H1 (cell line): ENCODE measurements at regions not wholly inside any gene's neighbourhood (a gene's known extent, or its start where the extent isn't known, plus 50 kb on each side); places are given as distances from the start of the nearest gene placed in this dataset.

Experiments used
- CTCF ChIA-PET: fragments of 300-600 bp; sonication (Branson Sonifier 250); formaldehyde crosslinking; loops from one replicate; lab custom pipeline; 2021; ENCODE audit not compliant: partially characterized antibody; lab: Charles Lee
- POLR2A ChIA-PET: fragments of 300-600 bp; sonication (Branson Sonifier 250); formaldehyde crosslinking; loops from one replicate; lab custom pipeline; 2021; ENCODE audit warnings: inconsistent platforms; ENCODE audit not compliant: partially characterized antibody; lab: Charles Lee
- DNase-seq, 2 experiments: peaks; one replicate each; pipeline versions ENCODE4 v3.0.0 to v3.0.0-alpha.2; 2010 to 2022; ENCODE audit warnings: low spot score in 2 of 2, low read depth in 1 of 2, mixed read lengths in 1 of 2
- FAIRE-seq: peaks from 2 replicates; lab custom pipeline; 2011; peaks lifted over from hg19 to GRCh38; lab: Jason Lieb, UNC
- H2AFZ ChIP-seq: 2 replicates; pipeline ENCODE4 v1.8.1; 2012; ENCODE audit warnings: low read length, inconsistent platforms
- H2AK5ac ChIP-seq: 2 replicates; pipeline ENCODE4 v1.6.1; 2013; ENCODE audit warnings: low read depth, low read length
- H2BK120ac ChIP-seq: replicated peaks from 2 replicates; pipeline ENCODE3; 2013; ENCODE audit warnings: low read depth, low read length, inconsistent platforms
- H2BK12ac ChIP-seq: 2 replicates; pipeline ENCODE4 v1.6.1; 2013; ENCODE audit warnings: low read depth, low read length
- H2BK15ac ChIP-seq: 2 replicates; pipeline ENCODE4 v1.6.1; 2013; ENCODE audit warnings: low read length
- H2BK20ac ChIP-seq: 2 replicates; pipeline ENCODE4 v1.6.1; 2013; ENCODE audit warnings: low read length
- H2BK5ac ChIP-seq: 2 replicates; pipeline ENCODE4 v1.6.1; 2013; ENCODE audit warnings: low read depth, low read length
- H3K14ac ChIP-seq: 2 replicates; pipeline ENCODE4 v1.6.1; 2013; ENCODE audit warnings: inconsistent platforms; ENCODE audit not compliant: insufficient read length
- H3K18ac ChIP-seq: 2 replicates; pipeline ENCODE4 v1.6.1; 2013; ENCODE audit warnings: low read length; ENCODE audit errors: extremely low read depth
- H3K23ac ChIP-seq: 2 replicates; pipeline ENCODE4 v1.6.1; 2013; ENCODE audit warnings: inconsistent platforms; ENCODE audit not compliant: insufficient read length
- H3K23me2 ChIP-seq: 2 replicates; pipeline ENCODE4 v1.6.1; 2013; ENCODE audit warnings: low read depth, low read length
- H3K27ac ChIP-seq: 2 replicates; pipeline ENCODE4 v1.6.1; 2011; ENCODE audit warnings: low read depth, low read length, inconsistent platforms
- H3K27me3 ChIP-seq, 4 experiments: replicated peaks in 1 of 4; 1 replicate in 1 of 4; 2 replicates in 3 of 4; pipeline versions ENCODE4 v1.6.1 to v1.8.1; 2011 to 2013; ENCODE audit warnings: low read length in 3 of 4, mild to moderate bottlenecking in 3 of 4, inconsistent platforms in 2 of 4, mixed read lengths in 2 of 4, moderate library complexity in 1 of 4; ENCODE audit not compliant: control insufficient read depth in 3 of 4, insufficient read depth in 3 of 4; ENCODE audit errors: extremely low read depth in 1 of 4
- H3K36me3 ChIP-seq, 4 experiments: 2 replicates each; pipeline versions ENCODE4 v1.6.1 to v1.8.1; 2011 to 2013; ENCODE audit warnings: mild to moderate bottlenecking in 4 of 4, low read length in 3 of 4, moderate library complexity in 2 of 4, control low read depth in 1 of 4, inconsistent platforms in 1 of 4; ENCODE audit not compliant: insufficient read depth in 4 of 4, control insufficient read depth in 2 of 4
- H3K4ac ChIP-seq: replicated peaks from 2 replicates; pipeline ENCODE3; 2013; ENCODE audit warnings: low read length, low read depth, mixed read lengths, inconsistent platforms; ENCODE audit not compliant: insufficient read length
- H3K4me1 ChIP-seq, 4 experiments: replicated peaks in 1 of 4; 1 replicate in 1 of 4; 2 replicates in 3 of 4; pipeline versions ENCODE4 v1.6.1 to v1.8.1; 2011 to 2013; ENCODE audit warnings: low read length in 3 of 4, inconsistent platforms in 2 of 4, mixed read lengths in 1 of 4; ENCODE audit not compliant: insufficient read depth in 4 of 4, control insufficient read depth in 3 of 4
- H3K4me2 ChIP-seq, 2 experiments: 2 replicates each; pipeline versions ENCODE4 v1.6.1 to v1.8.1; 2011 to 2013; ENCODE audit warnings: low read depth in 2 of 2, low read length in 2 of 2, control low read depth in 1 of 2, inconsistent platforms in 1 of 2, mild to moderate bottlenecking in 1 of 2; ENCODE audit not compliant: insufficient read depth in 1 of 2
- H3K4me3 ChIP-seq, 4 experiments: fragments of 200-600, 300-600 bp in 1 of 4; sonication (generic), shearing (Covaris generic), sonication (Bioruptor Twin) in 1 of 4; 2 replicates each; pipeline versions ENCODE4 v1.5.1 to v1.8.1; 2011 to 2016; ENCODE audit warnings: low read length in 4 of 4, low read depth in 3 of 4, control low read depth in 2 of 4, inconsistent platforms in 2 of 4, mild to moderate bottlenecking in 2 of 4, mixed read lengths in 1 of 4, moderate library complexity in 1 of 4; ENCODE audit not compliant: insufficient read depth in 2 of 4; ENCODE audit errors: extremely low read depth in 1 of 4
- H3K56ac ChIP-seq: replicated peaks from 2 replicates; pipeline ENCODE3; 2013; ENCODE audit warnings: low read depth, mild to moderate bottlenecking, mixed read lengths, low read length, inconsistent platforms; ENCODE audit not compliant: insufficient read length
- H3K79me1 ChIP-seq: 2 replicates; pipeline ENCODE4 v1.6.1; 2013; ENCODE audit warnings: low read depth, low read length, control low read depth
- H3K79me2 ChIP-seq, 2 experiments: 2 replicates each; pipeline versions ENCODE4 v1.6.1 to v1.8.1; 2012 to 2013; ENCODE audit warnings: low read length in 2 of 2, mild to moderate bottlenecking in 2 of 2, inconsistent platforms in 1 of 2; ENCODE audit not compliant: insufficient read depth in 2 of 2, control insufficient read depth in 1 of 2
- H3K9ac ChIP-seq, 4 experiments: replicated peaks in 1 of 4; 1 replicate in 1 of 4; 2 replicates in 3 of 4; pipeline versions ENCODE4 v1.6.1 to v1.8.1; 2011 to 2013; ENCODE audit warnings: low read depth in 3 of 4, low read length in 3 of 4, control low read depth in 2 of 4, mild to moderate bottlenecking in 2 of 4, moderate library complexity in 2 of 4, inconsistent platforms in 1 of 4; ENCODE audit errors: extremely low read depth in 1 of 4
- H3K9me3 ChIP-seq, 2 experiments: 2 replicates each; pipeline versions ENCODE4 v1.6.1 to v1.8.1; 2012 to 2013; ENCODE audit warnings: mild to moderate bottlenecking in 2 of 2, moderate library complexity in 2 of 2, control low read depth in 1 of 2, inconsistent platforms in 1 of 2, low read depth in 1 of 2, low read length in 1 of 2, mixed read lengths in 1 of 2; ENCODE audit not compliant: insufficient read depth in 2 of 2
- H4K20me1 ChIP-seq, 2 experiments: replicated peaks in 1 of 2; 2 replicates each; pipeline versions ENCODE3 to v1.8.1; 2011 to 2013; ENCODE audit warnings: inconsistent platforms in 2 of 2, low read length in 2 of 2, mild to moderate bottlenecking in 1 of 2; ENCODE audit not compliant: insufficient read depth in 2 of 2, control insufficient read depth in 1 of 2
- H4K5ac ChIP-seq: 2 replicates; pipeline ENCODE4 v1.6.1; 2013; ENCODE audit warnings: low read length, low read depth, mixed read lengths, inconsistent platforms; ENCODE audit not compliant: insufficient read length
- H4K8ac ChIP-seq: 2 replicates; pipeline ENCODE4 v1.8.0; 2013; ENCODE audit warnings: mild to moderate bottlenecking, moderate library complexity, low read length, inconsistent platforms; ENCODE audit not compliant: insufficient read depth; ENCODE audit errors: extremely low read depth
- H4K91ac ChIP-seq: replicated peaks from 2 replicates; pipeline ENCODE3; 2013; ENCODE audit warnings: low read length, mixed read lengths, inconsistent platforms; ENCODE audit not compliant: insufficient read length
- CTCF ChIP-seq, 3 experiments: IDR thresholded peaks; 1 replicate in 2 of 3; 2 replicates in 1 of 3; pipeline versions ENCODE4 v1.5.1 to v1.6.1; 2011; ENCODE audit warnings: low read length in 3 of 3, mild to moderate bottlenecking in 3 of 3, inconsistent platforms in 2 of 3, low read depth in 1 of 3, moderate library complexity in 1 of 3; ENCODE audit not compliant: insufficient read depth in 1 of 3; ENCODE audit errors: control extremely low read depth in 1 of 3
- EZH2 ChIP-seq: fragments of 200-600 bp; sonication (generic); IDR thresholded peaks from 2 replicates; pipeline ENCODE4 v1.7.1; 2012; ENCODE audit warnings: low read depth, mild to moderate bottlenecking, moderate library complexity, low read length, inconsistent platforms; ENCODE audit not compliant: severe bottlenecking
- KDM1A ChIP-seq: fragments of 200-600, 300-600 bp; sonication (generic); IDR thresholded peaks from 2 replicates; pipeline ENCODE4 v1.7.1; 2016; ENCODE audit warnings: mild to moderate bottlenecking, low read length, borderline replicate concordance
- RAD21 ChIP-seq, 2 experiments: IDR thresholded peaks in 1 of 2; conservative IDR thresholded peaks in 1 of 2; 2 replicates each; pipeline ENCODE4 v1.6.1; 2011; ENCODE audit warnings: low read depth in 2 of 2, low read length in 2 of 2, improper control_type of control experiment in 1 of 2, inconsistent platforms in 1 of 2, mild to moderate bottlenecking in 1 of 2, moderate library complexity in 1 of 2
- SIRT6 ChIP-seq: IDR thresholded peaks from one replicate; pipeline ENCODE4 v1.7.1; 2012; ENCODE audit warnings: low read length, inconsistent platforms
- TEAD4 ChIP-seq: IDR thresholded peaks from 2 replicates; pipeline ENCODE4 v1.6.1; 2012; ENCODE audit warnings: low read depth, low read length, inconsistent platforms, mixed read lengths
- USF2 ChIP-seq: IDR thresholded peaks from 2 replicates; pipeline ENCODE4 v1.6.1; 2011; ENCODE audit warnings: low read length, improper control_type of control experiment
- ZNF274 ChIP-seq: IDR thresholded peaks from 2 replicates; pipeline ENCODE4 v1.7.0; 2012; ENCODE audit warnings: low read length, borderline replicate concordance; ENCODE audit errors: extremely low read depth
- WGBS, 2 experiments: shearing (Covaris generic) in 1 of 2; methylation state at CpG; one replicate each; pipeline versions ENCODE4 v1.1.6 to v1.1.7; 2013 to 2015; ENCODE audit warnings: low lambda C conversion rate in 2 of 2, mixed read lengths in 2 of 2, inconsistent platforms in 1 of 2, low coverage in 1 of 2, missing lambda C conversion rate in 1 of 2; ENCODE audit not compliant: insufficient replicate concordance in 2 of 2, insufficient coverage in 1 of 2, insufficient read length in 1 of 2; ENCODE audit errors: extremely low coverage in 1 of 2, missing lambda C conversion rate in 1 of 2; 5-methylcytosine and 5-hydroxymethylcytosine counted together

- TF ChIP-seq USF2: no peak
- no peak for TF ChIP-seq KDM1A
- TF ChIP-seq RAD21 (IDR thresholded peaks at IDR 0.05 in 1 of 2, conservative IDR thresholded peaks at IDR 0.05 in 1 of 2; ENCODE audit: low read depth in 2 of 2, low read length in 2 of 2): no peak
- TF ChIP-seq ZNF274: no peak
- no peak for TF ChIP-seq EZH2
- no peak for TF ChIP-seq SIRT6
- no peak for TF ChIP-seq TEAD4
- TF ChIP-seq CTCF (IDR thresholded peaks at IDR 0.05; ENCODE audit: control extremely low read depth in 1 of 3, insufficient read depth in 1 of 3, low read depth in 1 of 3, low read length in 3 of 3): no peak
- no peak overlapping the region for H2BK20ac ChIP-seq
- no peak overlapping the region for H3K23ac ChIP-seq
- no peak overlapping the region for H3K4me2 ChIP-seq
- H3K79me2 ChIP-seq: no peaks in the 10 kb centered on the region
- no peak overlapping the region for H3K14ac ChIP-seq
- H3K56ac ChIP-seq: no peak overlapping the region
- H2AK5ac ChIP-seq: no peak overlapping the region
- H3K36me3 ChIP-seq: no peaks in the 10 kb centered on the region
- H4K20me1 ChIP-seq: no peaks in the 10 kb centered on the region
- no peak overlapping the region for H4K5ac ChIP-seq
- no peak overlapping the region for H2BK120ac ChIP-seq
- H4K8ac ChIP-seq: no peak overlapping the region
- DNase-seq (no peak), FAIRE-seq (no peak)
- WGBS, 2 experiments: 90% methylated on average over 3 of the region's 3 CpGs; no CpG with 5 or more reads in 1 of the 2 experiments
- no peak overlapping the region for H3K4ac ChIP-seq
- H3K4me3 ChIP-seq: no peak overlapping the region
- H2BK15ac ChIP-seq: no peak overlapping the region
- H3K4me1 ChIP-seq: no peaks in the 10 kb centered on the region
- no peak overlapping the region for H2AFZ ChIP-seq
- H3K79me1 ChIP-seq: no peaks in the 10 kb centered on the region
- H3K27me3 ChIP-seq: no peaks in the 10 kb centered on the region
- POLR2A ChIA-PET: no interaction called here
- no peak overlapping the region for H3K18ac ChIP-seq
- H3K27ac ChIP-seq: no peak overlapping the region
- no peak overlapping the region for H2BK5ac ChIP-seq
- CTCF ChIA-PET: interaction anchor here (0.6 kb wide), 1 partner anchor 36 kb away, joined by 3 read pairs; no protein-coding TSS in a partner anchor
- H3K9ac ChIP-seq: no peak overlapping the region
- no peak overlapping the region for H2BK12ac ChIP-seq
- no peaks in the 10 kb centered on the region for H3K23me2 ChIP-seq
- H4K91ac ChIP-seq: no peak overlapping the region
- no peaks in the 10 kb centered on the region; a peak in 1 of 4 replicates for H3K9me3 ChIP-seq
Measured at GRCh38 chr3:180267202-180267843, 230.6 kb upstream of the PEX5L start.
